NOMO-1 treated with DMSO at 0.1 percent for 48 hours (cell line): ENCODE measurements at regions not wholly inside any gene's neighbourhood (a gene's known extent, or its start where the extent isn't known, plus 50 kb on each side); places are given as distances from the start of the nearest gene placed in this dataset.

Experiments used
- DNase-seq: peaks from one replicate; lab custom pipeline; 2025; ENCODE audit not compliant: unreplicated experiment; lab: John Stamatoyannopoulos, UW

GRCh38 chr14:86675059-86675458, 1145.1 kb downstream of the FLRT2 start:
- no peak for DNase-seq

GRCh38 chr14:86673523-86673969, 1143.6 kb downstream of the FLRT2 start:
- no peak for DNase-seq

- no peak for DNase-seq
Measured at GRCh38 chr14:86672080-86672479, 1142.1 kb downstream of the FLRT2 start.

- no peak for DNase-seq
Measured at GRCh38 chr14:86665975-86666374, 1136.0 kb downstream of the FLRT2 start.

GRCh38 chr14:86662334-86662733, 1132.4 kb downstream of the FLRT2 start:
- DNase-seq: no peak

- peak; percentile 43 for DNase-seq
Measured at GRCh38 chr14:86654558-86655184, 1124.7 kb downstream of the FLRT2 start.

- DNase-seq: no peak
Measured at GRCh38 chr14:86652526-86652925, 1122.6 kb downstream of the FLRT2 start.

- no peak for DNase-seq
Measured at GRCh38 chr14:86646696-86647690, 1117.0 kb downstream of the FLRT2 start.

- no peak for DNase-seq
Measured at GRCh38 chr14:86646125-86646524, 1116.2 kb downstream of the FLRT2 start.

- DNase-seq: no peak
Measured at GRCh38 chr14:86641310-86641709, 1111.4 kb downstream of the FLRT2 start.

GRCh38 chr14:86640288-86640687, 1110.3 kb downstream of the FLRT2 start:
- no peak for DNase-seq

- DNase-seq: no peak
Measured at GRCh38 chr14:86639666-86640065, 1109.7 kb downstream of the FLRT2 start.

GRCh38 chr14:86639146-86639545, 1109.2 kb downstream of the FLRT2 start:
- peak; percentile 22 for DNase-seq

- no peak for DNase-seq
Measured at GRCh38 chr14:86627080-86627479, 1097.1 kb downstream of the FLRT2 start.

- DNase-seq: no peak
Measured at GRCh38 chr14:86626530-86626929, 1096.6 kb downstream of the FLRT2 start.

GRCh38 chr14:86625637-86626036, 1095.7 kb downstream of the FLRT2 start:
- no peak for DNase-seq

- no peak for DNase-seq
Measured at GRCh38 chr14:86619726-86620125, 1089.8 kb downstream of the FLRT2 start.

GRCh38 chr14:86613786-86614185, 1083.8 kb downstream of the FLRT2 start:
- no peak for DNase-seq

GRCh38 chr14:86613126-86613525, 1083.2 kb downstream of the FLRT2 start:
- DNase-seq: no peak

GRCh38 chr14:86604561-86604960, 1074.6 kb downstream of the FLRT2 start:
- DNase-seq: no peak

GRCh38 chr14:86602263-86602662, 1072.3 kb downstream of the FLRT2 start:
- no peak for DNase-seq

GRCh38 chr14:86601813-86602212, 1071.9 kb downstream of the FLRT2 start:
- DNase-seq: no peak
